HCT116 (cell line): ENCODE measurements at regions not wholly inside any gene's neighbourhood (a gene's known extent, or its start where the extent isn't known, plus 50 kb on each side); places are given as distances from the start of the nearest gene placed in this dataset.

Experiments
- ATAC-seq: fragments of 200-7000 bp; cut with Tn5 transposase; 2 replicates; pipeline ENCODE4 v1.9.1; 2020; ENCODE audit warnings: mild to moderate bottlenecking, moderate library complexity
- BruUV-seq: library from RNA; stranded (reverse); fragments of 400-500 nt; replicated peaks from 2 replicates; lab custom pipeline; 2021; lab: Mats Ljungman, UMichigan
- CTCF ChIA-PET: fragments of 300-600 bp; sonication (Branson Sonifier 250); formaldehyde crosslinking; loops from one replicate; lab custom pipeline; 2021; ENCODE audit warnings: antibody characterized with exemption; lab: Charles Lee
- POLR2A ChIA-PET: fragments of 300-600, 350-600 bp; sonication (Branson Sonifier 250); formaldehyde crosslinking; loops from one replicate; lab custom pipeline; 2021; ENCODE audit warnings: antibody characterized with exemption; lab: Charles Lee
- RAD21 ChIA-PET, 2 experiments: fragments of 300-600 bp; sonication (Branson Sonifier 250); formaldehyde crosslinking; loops; one replicate each; lab custom pipeline; 2023; ENCODE audit warnings: low total read pairs in 2 of 2; ENCODE audit not compliant: uncharacterized antibody in 2 of 2, unreplicated experiment in 2 of 2, low non-redundant PET in 1 of 2; lab: Charles Lee
- DNase-seq: peaks from one replicate; pipeline ENCODE4 v3.0.0-alpha.2; 2010; ENCODE audit warnings: low read depth, low spot score
- H2AFZ ChIP-seq: fragments of 200-600 bp; shearing (Covaris generic), sonication (generic); 2 replicates; pipeline ENCODE4 v1.6.1; 2017; ENCODE audit warnings: low read depth, mixed run types, mixed read lengths, antibody characterized with exemption, low read length; ENCODE audit not compliant: poor library complexity, severe bottlenecking
- H3K27ac ChIP-seq: 2 replicates; pipeline ENCODE4 v1.5.1; 2012; ENCODE audit warnings: low read depth, low read length
- H3K27me3 ChIP-seq: fragments of 200-600 bp; sonication (generic); 2 replicates; pipeline ENCODE4 v1.6.1; 2016; ENCODE audit warnings: mixed run types, low read length, mixed read lengths; ENCODE audit not compliant: insufficient read depth
- H3K36me3 ChIP-seq, 2 experiments: fragments of 200-500 bp in 1 of 2; fragments of 200-600 bp in 1 of 2; sonication (Bioruptor generic) in 1 of 2; sonication (generic) in 1 of 2; 2 replicates each; pipeline versions ENCODE4 v1.5.1 to v1.6.1; 2014 to 2016; ENCODE audit warnings: low read length in 2 of 2, inconsistent platforms in 1 of 2, mixed read lengths in 1 of 2, mixed run types in 1 of 2; ENCODE audit not compliant: insufficient read depth in 2 of 2, control insufficient read depth in 1 of 2
- H3K4me1 ChIP-seq, 2 experiments: fragments of 200-600 bp in 1 of 2; sonication (generic) in 1 of 2; 2 replicates each; pipeline versions ENCODE4 v1.5.1 to v1.6.1; 2012 to 2017; ENCODE audit warnings: low read length in 2 of 2, inconsistent platforms in 1 of 2, mild to moderate bottlenecking in 1 of 2, mixed read lengths in 1 of 2, mixed run types in 1 of 2, moderate library complexity in 1 of 2; ENCODE audit not compliant: insufficient read depth in 2 of 2, control insufficient read depth in 1 of 2
- H3K4me2 ChIP-seq: fragments of 200-600 bp; sonication (generic); 2 replicates; pipeline ENCODE4 v1.6.1; 2017; ENCODE audit warnings: mixed run types, low read length, mixed read lengths
- H3K4me3 ChIP-seq, 2 experiments: fragments of 200-600 bp in 1 of 2; sonication (generic) in 1 of 2; replicated peaks in 1 of 2; 2 replicates each; pipeline ENCODE4 v1.5.1; 2011 to 2016; ENCODE audit warnings: low read length in 2 of 2, control low read depth in 1 of 2, low read depth in 1 of 2, mild to moderate bottlenecking in 1 of 2, mixed read lengths in 1 of 2, mixed run types in 1 of 2
- H3K79me2 ChIP-seq: fragments of 200-600 bp; sonication (generic); 2 replicates; pipeline ENCODE4 v1.6.1; 2017; ENCODE audit warnings: mild to moderate bottlenecking, mixed run types, low read length, moderate library complexity, mixed read lengths; ENCODE audit not compliant: insufficient read depth
- H3K9ac ChIP-seq: fragments of 200-600 bp; sonication (generic); 2 replicates; pipeline ENCODE4 v1.6.1; 2016; ENCODE audit warnings: low read length, mixed read lengths
- H3K9me2 ChIP-seq: fragments of 200-600 bp; sonication (generic), shearing (Covaris generic); 2 replicates; pipeline ENCODE4 v1.6.1; 2017; ENCODE audit warnings: mixed run types, mild to moderate bottlenecking, moderate library complexity; ENCODE audit not compliant: insufficient read depth
- H3K9me3 ChIP-seq, 2 experiments: fragments of 200-500 bp in 1 of 2; fragments of 200-600 bp in 1 of 2; sonication (Bioruptor generic) in 1 of 2; sonication (generic) in 1 of 2; 2 replicates each; pipeline ENCODE4 v1.6.1; 2014 to 2017; ENCODE audit warnings: low read length in 2 of 2, mixed read lengths in 2 of 2, inconsistent platforms in 1 of 2, low read depth in 1 of 2, mild to moderate bottlenecking in 1 of 2, mixed run types in 1 of 2, moderate library complexity in 1 of 2; ENCODE audit not compliant: control insufficient read depth in 1 of 2, insufficient read depth in 1 of 2
- H4K20me1 ChIP-seq: fragments of 200-600 bp; sonication (generic), shearing (Covaris generic); 2 replicates; pipeline ENCODE4 v1.6.1; 2017; ENCODE audit warnings: mixed run types, mild to moderate bottlenecking, moderate library complexity; ENCODE audit not compliant: insufficient read depth
- CBX3 ChIP-seq: IDR thresholded peaks from 2 replicates; pipeline ENCODE4 v1.6.1; 2012; ENCODE audit warnings: low read depth
- CEBPB ChIP-seq: IDR thresholded peaks from 2 replicates; pipeline ENCODE4 v1.6.1; 2012; ENCODE audit warnings: low read depth
- EGR1 ChIP-seq: IDR thresholded peaks from 2 replicates; pipeline ENCODE4 v1.6.1; 2012; ENCODE audit warnings: low read depth
- ELF1 ChIP-seq: IDR thresholded peaks from 2 replicates; pipeline ENCODE4 v1.6.1; 2012; ENCODE audit warnings: low read depth, borderline replicate concordance
- FOSL1 ChIP-seq: IDR thresholded peaks from 2 replicates; pipeline ENCODE4 v1.6.1; 2012; ENCODE audit warnings: low read depth
- JUND ChIP-seq: IDR thresholded peaks from 2 replicates; pipeline ENCODE4 v1.6.1; 2012
- POLR2AphosphoS5 ChIP-seq: IDR thresholded peaks from 2 replicates; pipeline ENCODE4 v1.6.1; 2011; ENCODE audit warnings: mild to moderate bottlenecking, low read depth, low read length, moderate library complexity
- RAD21 ChIP-seq: IDR thresholded peaks from 2 replicates; pipeline ENCODE4 v1.6.1; 2012; ENCODE audit warnings: low read depth, mild to moderate bottlenecking
- SP1 ChIP-seq: IDR thresholded peaks from 2 replicates; pipeline ENCODE4 v1.6.1; 2012; ENCODE audit warnings: low read depth
- SRF ChIP-seq: IDR thresholded peaks from 2 replicates; pipeline ENCODE4 v1.6.1; 2012; ENCODE audit warnings: low read depth
- TCF7L2 ChIP-seq: IDR thresholded peaks from 2 replicates; pipeline ENCODE4 v1.7.0; 2011; ENCODE audit warnings: borderline replicate concordance, inconsistent platforms; ENCODE audit not compliant: insufficient read depth, insufficient read length; ENCODE audit errors: extremely low read depth
- YY1 ChIP-seq: IDR thresholded peaks from 2 replicates; pipeline ENCODE4 v1.6.1; 2011; ENCODE audit warnings: low read length, low read depth, moderate library complexity, mild to moderate bottlenecking; ENCODE audit not compliant: insufficient replicate concordance; ENCODE audit errors: extremely low read depth
- ZNF274 ChIP-seq: fragments of 200-500 bp; sonication (Bioruptor generic); IDR thresholded peaks from 2 replicates; pipeline ENCODE4 v1.6.1; 2014; ENCODE audit warnings: mild to moderate bottlenecking, low read depth, low read length, inconsistent platforms
- intact Hi-C: fragments of 100-400 bp; cut with micrococcal nuclease; formaldehyde crosslinking; loops from 2 replicates; pipeline ENCODE4 v1.10.0; 2022
- TF ChIP-seq, protein P1 (sequence below): IDR thresholded peaks from 2 replicates; pipeline ENCODE4 v1.6.1; 2012
- TF ChIP-seq, protein P2 (sequence below): IDR thresholded peaks from 2 replicates; pipeline ENCODE4 v1.6.1; 2012; ENCODE audit warnings: low read depth
- TF ChIP-seq, protein P3 (sequence below): IDR thresholded peaks from 2 replicates; pipeline ENCODE4 v1.6.1; 2011; ENCODE audit warnings: mild to moderate bottlenecking, low read length, moderate library complexity; ENCODE audit not compliant: insufficient replicate concordance; ENCODE audit errors: extremely low read depth
- TF ChIP-seq, protein P4 (sequence below), 3 experiments: fragments of 200-600 bp in 1 of 3; sonication (generic) in 1 of 3; IDR thresholded peaks in 2 of 3; conservative IDR thresholded peaks in 1 of 3; 2 replicates each; pipeline ENCODE4 v1.5.1; 2012 to 2017; ENCODE audit warnings: low read depth in 2 of 3, low read length in 2 of 3, antibody characterized with exemption in 1 of 3, borderline replicate concordance in 1 of 3, control low read depth in 1 of 3, mild to moderate bottlenecking in 1 of 3, mixed read lengths in 1 of 3, mixed run types in 1 of 3, moderate library complexity in 1 of 3; ENCODE audit not compliant: insufficient read depth in 1 of 3

DNA sequence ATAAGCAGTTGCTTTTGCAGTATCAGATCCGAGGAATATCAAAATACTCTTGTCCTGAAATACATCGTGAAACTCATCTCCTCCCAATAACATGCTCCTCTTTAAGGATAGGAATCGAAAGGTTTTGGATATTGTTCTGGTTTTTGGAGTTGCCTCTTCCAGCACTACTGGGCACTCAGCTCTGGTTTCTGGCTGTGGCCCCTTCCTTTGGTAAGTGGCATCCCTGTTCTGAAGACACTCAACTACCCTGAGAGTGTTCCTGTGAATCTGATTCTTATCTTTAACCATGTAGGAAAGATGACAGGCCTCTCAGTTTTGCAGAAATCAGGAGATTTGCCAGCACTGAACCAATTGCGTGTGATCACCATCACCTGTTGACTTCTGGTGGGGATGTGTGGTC is 327.5 kb upstream of the TBL1XR1 start:
- CTCF ChIA-PET = no interaction called here
- no peak overlapping the region for H2AFZ ChIP-seq
- no peaks in the 10 kb centered on the region for H4K20me1 ChIP-seq
- H3K27me3 ChIP-seq = no peaks in the 10 kb centered on the region
- H3K36me3 ChIP-seq = no peaks in the 10 kb centered on the region
- H3K4me3 ChIP-seq = no peak overlapping the region
- RAD21 ChIA-PET = no interaction called here
- peaks cover 4 to 6% of the 10 kb centered on the region in 2 experiments; a peak in 2 of 4 replicates for H3K4me1 ChIP-seq
- no peak overlapping the region for H3K9ac ChIP-seq
- intact Hi-C loops = no loop called here
- no peak overlapping the region for H3K4me2 ChIP-seq
- H3K9me2 ChIP-seq = no peaks in the 10 kb centered on the region
- POLR2A ChIA-PET = no interaction called here
- BruUV-seq = no TSS peak
- TF ChIP-seq TCF7L2 (no peak), ZNF274 (no peak), SP1 (no peak), SRF (no peak), CBX3 (no peak), YY1 (no peak), RAD21 (no peak), FOSL1 (no peak), POLR2AphosphoS5 (no peak), CEBPB (no peak), EGR1 (no peak), ELF1 (no peak), JUND (no peak)
- TF ChIP-seq, protein P1, sequence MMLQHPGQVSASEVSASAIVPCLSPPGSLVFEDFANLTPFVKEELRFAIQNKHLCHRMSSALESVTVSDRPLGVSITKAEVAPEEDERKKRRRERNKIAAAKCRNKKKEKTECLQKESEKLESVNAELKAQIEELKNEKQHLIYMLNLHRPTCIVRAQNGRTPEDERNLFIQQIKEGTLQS = no peak
- TF ChIP-seq, protein P2, sequence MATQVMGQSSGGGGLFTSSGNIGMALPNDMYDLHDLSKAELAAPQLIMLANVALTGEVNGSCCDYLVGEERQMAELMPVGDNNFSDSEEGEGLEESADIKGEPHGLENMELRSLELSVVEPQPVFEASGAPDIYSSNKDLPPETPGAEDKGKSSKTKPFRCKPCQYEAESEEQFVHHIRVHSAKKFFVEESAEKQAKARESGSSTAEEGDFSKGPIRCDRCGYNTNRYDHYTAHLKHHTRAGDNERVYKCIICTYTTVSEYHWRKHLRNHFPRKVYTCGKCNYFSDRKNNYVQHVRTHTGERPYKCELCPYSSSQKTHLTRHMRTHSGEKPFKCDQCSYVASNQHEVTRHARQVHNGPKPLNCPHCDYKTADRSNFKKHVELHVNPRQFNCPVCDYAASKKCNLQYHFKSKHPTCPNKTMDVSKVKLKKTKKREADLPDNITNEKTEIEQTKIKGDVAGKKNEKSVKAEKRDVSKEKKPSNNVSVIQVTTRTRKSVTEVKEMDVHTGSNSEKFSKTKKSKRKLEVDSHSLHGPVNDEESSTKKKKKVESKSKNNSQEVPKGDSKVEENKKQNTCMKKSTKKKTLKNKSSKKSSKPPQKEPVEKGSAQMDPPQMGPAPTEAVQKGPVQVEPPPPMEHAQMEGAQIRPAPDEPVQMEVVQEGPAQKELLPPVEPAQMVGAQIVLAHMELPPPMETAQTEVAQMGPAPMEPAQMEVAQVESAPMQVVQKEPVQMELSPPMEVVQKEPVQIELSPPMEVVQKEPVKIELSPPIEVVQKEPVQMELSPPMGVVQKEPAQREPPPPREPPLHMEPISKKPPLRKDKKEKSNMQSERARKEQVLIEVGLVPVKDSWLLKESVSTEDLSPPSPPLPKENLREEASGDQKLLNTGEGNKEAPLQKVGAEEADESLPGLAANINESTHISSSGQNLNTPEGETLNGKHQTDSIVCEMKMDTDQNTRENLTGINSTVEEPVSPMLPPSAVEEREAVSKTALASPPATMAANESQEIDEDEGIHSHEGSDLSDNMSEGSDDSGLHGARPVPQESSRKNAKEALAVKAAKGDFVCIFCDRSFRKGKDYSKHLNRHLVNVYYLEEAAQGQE = no peak
- TF ChIP-seq, protein P3, sequence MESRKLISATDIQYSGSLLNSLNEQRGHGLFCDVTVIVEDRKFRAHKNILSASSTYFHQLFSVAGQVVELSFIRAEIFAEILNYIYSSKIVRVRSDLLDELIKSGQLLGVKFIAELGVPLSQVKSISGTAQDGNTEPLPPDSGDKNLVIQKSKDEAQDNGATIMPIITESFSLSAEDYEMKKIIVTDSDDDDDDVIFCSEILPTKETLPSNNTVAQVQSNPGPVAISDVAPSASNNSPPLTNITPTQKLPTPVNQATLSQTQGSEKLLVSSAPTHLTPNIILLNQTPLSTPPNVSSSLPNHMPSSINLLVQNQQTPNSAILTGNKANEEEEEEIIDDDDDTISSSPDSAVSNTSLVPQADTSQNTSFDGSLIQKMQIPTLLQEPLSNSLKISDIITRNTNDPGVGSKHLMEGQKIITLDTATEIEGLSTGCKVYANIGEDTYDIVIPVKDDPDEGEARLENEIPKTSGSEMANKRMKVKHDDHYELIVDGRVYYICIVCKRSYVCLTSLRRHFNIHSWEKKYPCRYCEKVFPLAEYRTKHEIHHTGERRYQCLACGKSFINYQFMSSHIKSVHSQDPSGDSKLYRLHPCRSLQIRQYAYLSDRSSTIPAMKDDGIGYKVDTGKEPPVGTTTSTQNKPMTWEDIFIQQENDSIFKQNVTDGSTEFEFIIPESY = no peak
- TF ChIP-seq, protein P4, sequence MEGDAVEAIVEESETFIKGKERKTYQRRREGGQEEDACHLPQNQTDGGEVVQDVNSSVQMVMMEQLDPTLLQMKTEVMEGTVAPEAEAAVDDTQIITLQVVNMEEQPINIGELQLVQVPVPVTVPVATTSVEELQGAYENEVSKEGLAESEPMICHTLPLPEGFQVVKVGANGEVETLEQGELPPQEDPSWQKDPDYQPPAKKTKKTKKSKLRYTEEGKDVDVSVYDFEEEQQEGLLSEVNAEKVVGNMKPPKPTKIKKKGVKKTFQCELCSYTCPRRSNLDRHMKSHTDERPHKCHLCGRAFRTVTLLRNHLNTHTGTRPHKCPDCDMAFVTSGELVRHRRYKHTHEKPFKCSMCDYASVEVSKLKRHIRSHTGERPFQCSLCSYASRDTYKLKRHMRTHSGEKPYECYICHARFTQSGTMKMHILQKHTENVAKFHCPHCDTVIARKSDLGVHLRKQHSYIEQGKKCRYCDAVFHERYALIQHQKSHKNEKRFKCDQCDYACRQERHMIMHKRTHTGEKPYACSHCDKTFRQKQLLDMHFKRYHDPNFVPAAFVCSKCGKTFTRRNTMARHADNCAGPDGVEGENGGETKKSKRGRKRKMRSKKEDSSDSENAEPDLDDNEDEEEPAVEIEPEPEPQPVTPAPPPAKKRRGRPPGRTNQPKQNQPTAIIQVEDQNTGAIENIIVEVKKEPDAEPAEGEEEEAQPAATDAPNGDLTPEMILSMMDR (IDR thresholded peaks at IDR 0.05 in 2 of 3, conservative IDR thresholded peaks at IDR 0.05 in 1 of 3; ENCODE audit: borderline replicate concordance in 1 of 3, insufficient read depth in 1 of 3, low read depth in 2 of 3, low read length in 2 of 3) = no peak
- no peak for ATAC-seq
- no peaks in the 10 kb centered on the region for H3K9me3 ChIP-seq
- no peak for DNase-seq
- H3K79me2 ChIP-seq = no peaks in the 10 kb centered on the region
- no peak overlapping the region for H3K27ac ChIP-seq
